Prostate gland (tissue), 2 donors: ENCODE measurements at regions not wholly inside any gene's neighbourhood (a gene's known extent, or its start where the extent isn't known, plus 50 kb on each side); places are given as distances from the start of the nearest gene placed in this dataset.
"Not testable (repeated sequence)": the region's sequence is repeated elsewhere in the genome, so short reads cannot be mapped to it uniquely, and the experiment has no call there.

Source experiments
- POLR2AphosphoS5 ChIP-seq: sonication (generic); formaldehyde crosslinking; IDR thresholded peaks from one replicate; pipeline ENCODE4 v1.6.1; 2017; ENCODE audit warnings: antibody characterized with exemption
- TF ChIP-seq, protein P1 (sequence below), 4 experiments: fragments of 200-600 bp in 2 of 4; fragments of 450-650 bp in 2 of 4; sonication (generic) in 2 of 4; IDR thresholded peaks; 1 replicate in 3 of 4; 2 replicates in 1 of 4; pipeline ENCODE4 v1.5.1; 2016 to 2019; ENCODE audit warnings: antibody characterized with exemption in 4 of 4, mild to moderate bottlenecking in 2 of 4, moderate library complexity in 2 of 4

DNA sequence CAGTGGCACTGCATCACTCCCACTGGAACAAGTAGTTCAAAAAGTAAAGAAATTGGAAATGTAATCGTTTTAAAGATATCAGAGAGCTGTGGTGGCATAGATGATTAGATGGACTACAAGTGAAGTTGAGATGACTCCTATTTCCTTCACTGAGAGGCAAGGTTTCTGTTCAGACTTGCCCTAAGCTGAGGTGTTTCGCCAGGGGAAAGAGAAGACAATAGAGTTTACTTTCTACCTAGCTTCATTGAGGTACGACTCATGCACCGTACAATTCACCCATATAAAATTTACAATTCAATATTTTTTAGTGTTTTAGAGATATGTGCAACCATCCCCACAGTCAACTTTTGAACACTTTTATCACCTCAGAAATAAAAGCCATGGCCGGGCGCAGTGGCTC lies 189.0 kb upstream of the ZNF658 start:
- TF ChIP-seq, protein P1, sequence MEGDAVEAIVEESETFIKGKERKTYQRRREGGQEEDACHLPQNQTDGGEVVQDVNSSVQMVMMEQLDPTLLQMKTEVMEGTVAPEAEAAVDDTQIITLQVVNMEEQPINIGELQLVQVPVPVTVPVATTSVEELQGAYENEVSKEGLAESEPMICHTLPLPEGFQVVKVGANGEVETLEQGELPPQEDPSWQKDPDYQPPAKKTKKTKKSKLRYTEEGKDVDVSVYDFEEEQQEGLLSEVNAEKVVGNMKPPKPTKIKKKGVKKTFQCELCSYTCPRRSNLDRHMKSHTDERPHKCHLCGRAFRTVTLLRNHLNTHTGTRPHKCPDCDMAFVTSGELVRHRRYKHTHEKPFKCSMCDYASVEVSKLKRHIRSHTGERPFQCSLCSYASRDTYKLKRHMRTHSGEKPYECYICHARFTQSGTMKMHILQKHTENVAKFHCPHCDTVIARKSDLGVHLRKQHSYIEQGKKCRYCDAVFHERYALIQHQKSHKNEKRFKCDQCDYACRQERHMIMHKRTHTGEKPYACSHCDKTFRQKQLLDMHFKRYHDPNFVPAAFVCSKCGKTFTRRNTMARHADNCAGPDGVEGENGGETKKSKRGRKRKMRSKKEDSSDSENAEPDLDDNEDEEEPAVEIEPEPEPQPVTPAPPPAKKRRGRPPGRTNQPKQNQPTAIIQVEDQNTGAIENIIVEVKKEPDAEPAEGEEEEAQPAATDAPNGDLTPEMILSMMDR (IDR thresholded peaks at IDR 0.05), result not testable (repeated sequence)
- TF ChIP-seq POLR2AphosphoS5, result not testable (repeated sequence)
